ENCODE measurements at regions not wholly inside any gene's neighbourhood (a gene's known extent, or its start where the extent isn't known, plus 50 kb on each side); places are given as distances from the start of the nearest gene placed in this dataset.

GRCh38 chr18:67080601-67081000 is 435.9 kb downstream of the DSEL start:
- no peak for TF ChIP-seq CTCF (conservative IDR thresholded peaks at IDR 0.05; ENCODE audit: low read depth, low read length)
- Histone ChIP-seq H3K27me3 (ENCODE audit: insufficient read depth, low read depth) (no peaks in the 10 kb centered on the region), H2AFZ (ENCODE audit: low read depth) (no peak overlapping the region), H3K36me3 (ENCODE audit: insufficient read depth) (no peaks in the 10 kb centered on the region), H3K4me2 (no peak overlapping the region), H3K9ac (no peak overlapping the region), H3K27ac (no peak overlapping the region), H3K79me2 (ENCODE audit: insufficient read depth, low read depth) (no peaks in the 10 kb centered on the region), H4K20me1 (ENCODE audit: insufficient read depth) (no peaks in the 10 kb centered on the region), H3K4me3 (IDR thresholded peaks at IDR 0.05; ENCODE audit: insufficient read depth, low read depth, low read length) (no peak overlapping the region), H3K4me1 (ENCODE audit: low read depth, poor library complexity, severe bottlenecking) (no peaks in the 10 kb centered on the region)

- H2AFZ ChIP-seq (ENCODE audit: low read depth) = no peak overlapping the region
- H3K79me2 ChIP-seq (ENCODE audit: insufficient read depth, low read depth) = no peaks in the 10 kb centered on the region
- no peaks in the 10 kb centered on the region for H3K36me3 ChIP-seq (ENCODE audit: insufficient read depth)
- no peak for TF ChIP-seq CTCF (conservative IDR thresholded peaks at IDR 0.05; ENCODE audit: low read depth, low read length)
- H3K4me2 ChIP-seq = no peak overlapping the region
- no peaks in the 10 kb centered on the region for H3K27me3 ChIP-seq (ENCODE audit: insufficient read depth, low read depth)
- no peaks in the 10 kb centered on the region for H3K4me1 ChIP-seq (ENCODE audit: low read depth, poor library complexity, severe bottlenecking)
- no peak overlapping the region for H3K27ac ChIP-seq
- H4K20me1 ChIP-seq (ENCODE audit: insufficient read depth) = no peaks in the 10 kb centered on the region
- H3K9ac ChIP-seq = no peak overlapping the region
- no peak overlapping the region for H3K4me3 ChIP-seq (IDR thresholded peaks at IDR 0.05; ENCODE audit: insufficient read depth, low read depth, low read length)
These were observed 442.2 kb downstream of the DSEL start for GRCh38 chr18:67074309-67074708.

- TF ChIP-seq CTCF (conservative IDR thresholded peaks at IDR 0.05; ENCODE audit: low read depth, low read length) = no peak
- Histone ChIP-seq H3K4me2 (no peak overlapping the region), H3K4me1 (ENCODE audit: low read depth, poor library complexity, severe bottlenecking) (no peaks in the 10 kb centered on the region), H3K4me3 (IDR thresholded peaks at IDR 0.05; ENCODE audit: insufficient read depth, low read depth, low read length) (no peak overlapping the region), H3K79me2 (ENCODE audit: insufficient read depth, low read depth) (no peaks in the 10 kb centered on the region), H3K36me3 (ENCODE audit: insufficient read depth) (no peaks in the 10 kb centered on the region), H3K27me3 (ENCODE audit: insufficient read depth, low read depth) (no peaks in the 10 kb centered on the region), H3K9ac (no peak overlapping the region), H2AFZ (ENCODE audit: low read depth) (no peak overlapping the region), H4K20me1 (ENCODE audit: insufficient read depth) (no peaks in the 10 kb centered on the region), H3K27ac (no peak overlapping the region)
These were observed 443.7 kb downstream of the DSEL start for GRCh38 chr18:67072791-67073190.

- H3K4me1 ChIP-seq (ENCODE audit: low read depth, poor library complexity, severe bottlenecking) = no peaks in the 10 kb centered on the region
- no peak overlapping the region for H3K9ac ChIP-seq
- no peak overlapping the region for H2AFZ ChIP-seq (ENCODE audit: low read depth)
- no peak overlapping the region for H3K4me3 ChIP-seq (IDR thresholded peaks at IDR 0.05; ENCODE audit: insufficient read depth, low read depth, low read length)
- TF ChIP-seq CTCF (conservative IDR thresholded peaks at IDR 0.05; ENCODE audit: low read depth, low read length) = no peak
- no peaks in the 10 kb centered on the region for H3K36me3 ChIP-seq (ENCODE audit: insufficient read depth)
- no peaks in the 10 kb centered on the region for H3K27me3 ChIP-seq (ENCODE audit: insufficient read depth, low read depth)
- H3K4me2 ChIP-seq = no peak overlapping the region
- H4K20me1 ChIP-seq (ENCODE audit: insufficient read depth) = no peaks in the 10 kb centered on the region
- no peak overlapping the region for H3K27ac ChIP-seq
- H3K79me2 ChIP-seq (ENCODE audit: insufficient read depth, low read depth) = no peaks in the 10 kb centered on the region
These were observed 447.9 kb downstream of the DSEL start for GRCh38 chr18:67068608-67069007.

GRCh38 chr18:67047334-67047733 is 443.4 kb upstream of the CDH19 start:
- no peaks in the 10 kb centered on the region for H4K20me1 ChIP-seq (ENCODE audit: insufficient read depth)
- TF ChIP-seq CTCF (conservative IDR thresholded peaks at IDR 0.05; ENCODE audit: low read depth, low read length) = no peak

More at GRCh38 chr18:67047334-67047733, 443.4 kb upstream of the CDH19 start:
- no peak overlapping the region for H3K27ac ChIP-seq
- H3K27me3 ChIP-seq (ENCODE audit: insufficient read depth, low read depth) = no peaks in the 10 kb centered on the region
- no peaks in the 10 kb centered on the region for H3K4me1 ChIP-seq (ENCODE audit: low read depth, poor library complexity, severe bottlenecking)
- no peak overlapping the region for H2AFZ ChIP-seq (ENCODE audit: low read depth)
- no peak overlapping the region for H3K9ac ChIP-seq
- no peaks in the 10 kb centered on the region for H3K79me2 ChIP-seq (ENCODE audit: insufficient read depth, low read depth)
- H3K4me2 ChIP-seq = no peak overlapping the region
- H3K36me3 ChIP-seq (ENCODE audit: insufficient read depth) = no peaks in the 10 kb centered on the region
- no peak overlapping the region for H3K4me3 ChIP-seq (IDR thresholded peaks at IDR 0.05; ENCODE audit: insufficient read depth, low read depth, low read length)
